ENCODE measurements at regions not wholly inside any gene's neighbourhood (a gene's known extent, or its start where the extent isn't known, plus 50 kb on each side); places are given as distances from the start of the nearest gene placed in this dataset.

GRCh38 chr12:124369055-124369826 is 74.3 kb downstream of the RFLNA start:
- no peak for DNase-seq (ENCODE audit: low read depth, low spot score)

- DNase-seq (ENCODE audit: low read depth, low spot score): no peak
Measured at GRCh38 chr12:124368421-124369032, 73.6 kb downstream of the RFLNA start.

GRCh38 chr12:124365726-124366430 is 71.0 kb downstream of the RFLNA start:
- DNase-seq (ENCODE audit: low read depth, low spot score): no peak

Data from iPS DF 19.7 (cell line).